ENCODE measurements at regions not wholly inside any gene's neighbourhood (a gene's known extent, or its start where the extent isn't known, plus 50 kb on each side); places are given as distances from the start of the nearest gene placed in this dataset.

- H3K36me3 Mint-ChIP-seq (ENCODE audit: low read depth) = no peaks in the 10 kb centered on the region
- no peak overlapping the region for H3K27ac Mint-ChIP-seq
- no peaks in the 10 kb centered on the region for H3K27me3 Mint-ChIP-seq
- H3K9me3 Mint-ChIP-seq = no peaks in the 10 kb centered on the region
- H3K4me1 Mint-ChIP-seq (ENCODE audit: low read depth) = no peaks in the 10 kb centered on the region
- intact Hi-C loops (cut with micrococcal nuclease) = no loop called here
- H3K4me3 Mint-ChIP-seq = no peak overlapping the region
Observed at GRCh38 chr1:2909797-2910196, 108.3 kb upstream of the TTC34 start.

GRCh38 chr1:2910211-2910610 lies 108.7 kb upstream of the TTC34 start:
- Mint-ChIP-seq H3K27ac (no peak overlapping the region), H3K36me3 (ENCODE audit: low read depth) (no peaks in the 10 kb centered on the region), H3K4me3 (no peak overlapping the region), H3K4me1 (ENCODE audit: low read depth) (no peaks in the 10 kb centered on the region), H3K9me3 (peaks cover 2% of the 10 kb centered on the region), H3K27me3 (no peaks in the 10 kb centered on the region)
- intact Hi-C loops (cut with micrococcal nuclease) = no loop called here

- H3K4me1 Mint-ChIP-seq (ENCODE audit: low read depth) = no peaks in the 10 kb centered on the region
- intact Hi-C loops (cut with micrococcal nuclease) = no loop called here
- no peak overlapping the region for H3K4me3 Mint-ChIP-seq
- H3K9me3 Mint-ChIP-seq = peaks cover 11% of the 10 kb centered on the region
- H3K27ac Mint-ChIP-seq = no peak overlapping the region
- no peaks in the 10 kb centered on the region for H3K27me3 Mint-ChIP-seq
- H3K36me3 Mint-ChIP-seq (ENCODE audit: low read depth) = no peaks in the 10 kb centered on the region
Observed at GRCh38 chr1:2911421-2912178, 109.7 kb upstream of the ACTRT2 start.

- peaks cover 11% of the 10 kb centered on the region for H3K9me3 Mint-ChIP-seq
- no peak overlapping the region for H3K4me3 Mint-ChIP-seq
- H3K27me3 Mint-ChIP-seq = no peaks in the 10 kb centered on the region
- H3K4me1 Mint-ChIP-seq (ENCODE audit: low read depth) = no peaks in the 10 kb centered on the region
- H3K36me3 Mint-ChIP-seq (ENCODE audit: low read depth) = no peaks in the 10 kb centered on the region
- intact Hi-C loops (cut with micrococcal nuclease) = no loop called here
- H3K27ac Mint-ChIP-seq = no peak overlapping the region
Observed at GRCh38 chr1:2912424-2913061, 108.7 kb upstream of the ACTRT2 start.

GRCh38 chr1:2913091-2913490 lies 108.2 kb upstream of the ACTRT2 start:
- H3K9me3 Mint-ChIP-seq = peaks cover 11% of the 10 kb centered on the region
- H3K27ac Mint-ChIP-seq = no peak overlapping the region
- no peaks in the 10 kb centered on the region for H3K4me1 Mint-ChIP-seq (ENCODE audit: low read depth)
- no peak overlapping the region for H3K4me3 Mint-ChIP-seq
- no peaks in the 10 kb centered on the region for H3K36me3 Mint-ChIP-seq (ENCODE audit: low read depth)
- intact Hi-C loops (cut with micrococcal nuclease) = no loop called here
- no peaks in the 10 kb centered on the region for H3K27me3 Mint-ChIP-seq

GRCh38 chr1:2914702-2915101 lies 106.6 kb upstream of the ACTRT2 start:
- no peak overlapping the region for H3K4me3 Mint-ChIP-seq
- no peaks in the 10 kb centered on the region for H3K27me3 Mint-ChIP-seq
- H3K36me3 Mint-ChIP-seq (ENCODE audit: low read depth) = no peaks in the 10 kb centered on the region
- peaks cover 11% of the 10 kb centered on the region for H3K9me3 Mint-ChIP-seq
- intact Hi-C loops (cut with micrococcal nuclease) = no loop called here
- no peaks in the 10 kb centered on the region for H3K4me1 Mint-ChIP-seq (ENCODE audit: low read depth)
- H3K27ac Mint-ChIP-seq = no peak overlapping the region

GRCh38 chr1:2916153-2916552 lies 105.1 kb upstream of the ACTRT2 start:
- Mint-ChIP-seq H3K4me3 (no peak overlapping the region), H3K36me3 (ENCODE audit: low read depth) (no peaks in the 10 kb centered on the region), H3K4me1 (ENCODE audit: low read depth) (no peaks in the 10 kb centered on the region), H3K27ac (no peak overlapping the region), H3K27me3 (peaks cover 2% of the 10 kb centered on the region), H3K9me3 (peaks cover 11% of the 10 kb centered on the region)
- intact Hi-C loops (cut with micrococcal nuclease) = no loop called here

- Mint-ChIP-seq H3K4me3 (no peak overlapping the region), H3K27me3 (peaks cover 2% of the 10 kb centered on the region), H3K36me3 (ENCODE audit: low read depth) (no peaks in the 10 kb centered on the region), H3K9me3 (peaks cover 11% of the 10 kb centered on the region), H3K4me1 (ENCODE audit: low read depth) (no peaks in the 10 kb centered on the region), H3K27ac (no peak overlapping the region)
- intact Hi-C loops (cut with micrococcal nuclease) = no loop called here
Observed at GRCh38 chr1:2916706-2917105, 104.6 kb upstream of the ACTRT2 start.

GRCh38 chr1:2917284-2917683 lies 104.0 kb upstream of the ACTRT2 start:
- Mint-ChIP-seq H3K27me3 (peaks cover 2% of the 10 kb centered on the region), H3K4me3 (no peak overlapping the region)

GRCh38 chr1:2918441-2918840 lies 102.8 kb upstream of the ACTRT2 start:
- H3K27me3 Mint-ChIP-seq = peaks cover 2% of the 10 kb centered on the region
- peaks cover 11% of the 10 kb centered on the region for H3K9me3 Mint-ChIP-seq
- H3K36me3 Mint-ChIP-seq (ENCODE audit: low read depth) = no peaks in the 10 kb centered on the region
- intact Hi-C loops (cut with micrococcal nuclease) = no loop called here
- H3K27ac Mint-ChIP-seq = no peak overlapping the region
- H3K4me3 Mint-ChIP-seq = no peak overlapping the region
- no peaks in the 10 kb centered on the region for H3K4me1 Mint-ChIP-seq (ENCODE audit: low read depth)

More at GRCh38 chr1:2917284-2917683, 104.0 kb upstream of the ACTRT2 start:
- Mint-ChIP-seq H3K9me3 (peaks cover 11% of the 10 kb centered on the region), H3K36me3 (ENCODE audit: low read depth) (no peaks in the 10 kb centered on the region), H3K4me1 (ENCODE audit: low read depth) (no peaks in the 10 kb centered on the region), H3K27ac (no peak overlapping the region)
- intact Hi-C loops (cut with micrococcal nuclease) = no loop called here

GRCh38 chr1:2919841-2920240 lies 101.4 kb upstream of the ACTRT2 start:
- Mint-ChIP-seq H3K27ac (no peak overlapping the region), H3K9me3 (peaks cover 11% of the 10 kb centered on the region), H3K4me1 (ENCODE audit: low read depth) (no peaks in the 10 kb centered on the region), H3K36me3 (ENCODE audit: low read depth) (no peaks in the 10 kb centered on the region), H3K27me3 (peaks cover 2% of the 10 kb centered on the region), H3K4me3 (no peak overlapping the region)
- intact Hi-C loops (cut with micrococcal nuclease) = no loop called here

GRCh38 chr1:2920421-2921015 lies 100.7 kb upstream of the ACTRT2 start:
- Mint-ChIP-seq H3K27me3 (peaks cover 2% of the 10 kb centered on the region), H3K4me1 (ENCODE audit: low read depth) (no peaks in the 10 kb centered on the region), H3K9me3 (peaks cover 6% of the 10 kb centered on the region), H3K36me3 (ENCODE audit: low read depth) (no peaks in the 10 kb centered on the region), H3K4me3 (no peak overlapping the region), H3K27ac (no peak overlapping the region)
- intact Hi-C loops (cut with micrococcal nuclease) = no loop called here

- Mint-ChIP-seq H3K4me3 (no peak overlapping the region), H3K27me3 (peaks cover 2% of the 10 kb centered on the region), H3K9me3 (no peaks in the 10 kb centered on the region), H3K27ac (no peak overlapping the region), H3K36me3 (ENCODE audit: low read depth) (no peaks in the 10 kb centered on the region), H3K4me1 (ENCODE audit: low read depth) (no peaks in the 10 kb centered on the region)
- intact Hi-C loops (cut with micrococcal nuclease) = no loop called here
Observed at GRCh38 chr1:2921970-2922686, 99.1 kb upstream of the ACTRT2 start.

GRCh38 chr1:2923351-2923750 lies 97.9 kb upstream of the ACTRT2 start:
- Mint-ChIP-seq H3K4me3 (no peak overlapping the region), H3K4me1 (ENCODE audit: low read depth) (no peaks in the 10 kb centered on the region), H3K27me3 (peaks cover 2% of the 10 kb centered on the region), H3K27ac (no peak overlapping the region), H3K9me3 (no peaks in the 10 kb centered on the region), H3K36me3 (ENCODE audit: low read depth) (no peaks in the 10 kb centered on the region)
- intact Hi-C loops (cut with micrococcal nuclease) = no loop called here
